GM18951 (cell line): ENCODE measurements at regions not wholly inside any gene's neighbourhood (a gene's known extent, or its start where the extent isn't known, plus 50 kb on each side); places are given as distances from the start of the nearest gene placed in this dataset.

Experiments
- POLR2A ChIP-seq: IDR thresholded peaks from 4 replicates; pipeline ENCODE4 v1.6.1; 2011; ENCODE audit warnings: mild to moderate bottlenecking; ENCODE audit not compliant: insufficient read length, insufficient read depth; ENCODE audit errors: extremely low read depth
- in situ Hi-C: fragments of 300-500 bp; cut with MboI; formaldehyde crosslinking; loops from one replicate; pipeline ENCODE4 v1.12.0; 2022; ENCODE audit warnings: low sequenced_read_pairs, mixed read lengths, inconsistent platforms; ENCODE audit not compliant: unreplicated experiment

GRCh38 chr3:44032487-44032886 is 209.2 kb upstream of the TOPAZ1 start:
- TF ChIP-seq POLR2A: no peak
- in situ Hi-C loops: no loop called here

- TF ChIP-seq POLR2A: no peak
- in situ Hi-C loops: no loop called here
Measured at GRCh38 chr3:44033123-44033522, 208.6 kb upstream of the TOPAZ1 start.

GRCh38 chr3:44036850-44037249 is 204.8 kb upstream of the TOPAZ1 start:
- in situ Hi-C loops: no loop called here
- no peak for TF ChIP-seq POLR2A

GRCh38 chr3:44039006-44039405 is 202.7 kb upstream of the TOPAZ1 start:
- in situ Hi-C loops: no loop called here

GRCh38 chr3:44041726-44042125 is 200.0 kb upstream of the TOPAZ1 start:
- TF ChIP-seq POLR2A: no peak
- in situ Hi-C loops: no loop called here

More at GRCh38 chr3:44039006-44039405, 202.7 kb upstream of the TOPAZ1 start:
- no peak for TF ChIP-seq POLR2A

- TF ChIP-seq POLR2A: no peak
- in situ Hi-C loops: no loop called here
Measured at GRCh38 chr3:44042772-44043171, 198.9 kb upstream of the TOPAZ1 start.

- TF ChIP-seq POLR2A: no peak
- in situ Hi-C loops: no loop called here
Measured at GRCh38 chr3:44045476-44046275, 196.0 kb upstream of the TOPAZ1 start.

GRCh38 chr3:44047796-44048195 is 193.9 kb upstream of the TOPAZ1 start:
- TF ChIP-seq POLR2A: no peak
- in situ Hi-C loops: no loop called here

- in situ Hi-C loops: no loop called here
- no peak for TF ChIP-seq POLR2A
Measured at GRCh38 chr3:44048196-44048924, 193.3 kb upstream of the TOPAZ1 start.

GRCh38 chr3:44048949-44049348 is 192.7 kb upstream of the TOPAZ1 start:
- no peak for TF ChIP-seq POLR2A
- in situ Hi-C loops: no loop called here

GRCh38 chr3:44050101-44050500 is 191.6 kb upstream of the TOPAZ1 start:
- TF ChIP-seq POLR2A: no peak
- in situ Hi-C loops: no loop called here

- in situ Hi-C loops: no loop called here
- no peak for TF ChIP-seq POLR2A
Measured at GRCh38 chr3:44050867-44051266, 190.8 kb upstream of the TOPAZ1 start.

GRCh38 chr3:44055951-44056350 is 185.7 kb upstream of the TOPAZ1 start:
- in situ Hi-C loops: no loop called here
- TF ChIP-seq POLR2A: no peak
